ENCODE measurements at regions not wholly inside any gene's neighbourhood (a gene's known extent, or its start where the extent isn't known, plus 50 kb on each side); places are given as distances from the start of the nearest gene placed in this dataset.
A peak's percentile ranks its signal among the peaks of the same experiment; 100 is the strongest.

DNA sequence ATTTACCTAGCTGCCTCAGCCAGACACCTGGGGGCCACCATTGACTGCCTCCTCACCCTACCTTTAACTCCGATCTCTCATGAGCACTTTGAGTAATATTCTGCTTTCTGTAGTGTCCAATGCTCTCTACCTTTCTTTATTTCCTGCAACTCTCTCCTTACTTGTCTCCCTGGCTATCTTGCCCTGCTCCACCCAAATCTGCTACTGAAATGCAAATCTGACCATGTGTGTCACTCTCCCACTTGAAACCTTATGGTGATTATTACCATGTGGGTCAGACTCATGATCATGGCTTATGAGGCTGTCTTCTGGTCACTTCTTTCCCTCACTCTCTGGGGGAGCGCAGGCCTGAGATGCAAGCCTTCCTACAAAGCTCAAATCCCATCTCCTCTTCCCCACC, 83.3 kb downstream of the INSIG2 start:
- Histone ChIP-seq H3K27ac (replicated peaks in 1 of 4) (no peak overlapping the region), H3K4me1 (no peaks in the 10 kb centered on the region), H3K27me3 (peaks cover 0 to 38% (median 0%) of the 10 kb centered on the region in 4 donors), H3K9me3 (no peaks in the 10 kb centered on the region), H3K36me3 (no peaks in the 10 kb centered on the region), H3K4me3 (no peak overlapping the region)
- WGBS, result 94% methylated on average over 2 of the region's 2 CpGs
- no peak for TF ChIP-seq POLR2AphosphoS5 (IDR thresholded peaks at IDR 0.05)
- no peak for TF ChIP-seq POLR2A (IDR thresholded peaks at IDR 0.05; ENCODE audit: low read depth)
- TF ChIP-seq EP300 (IDR thresholded peaks at IDR 0.05), result no peak
- TF ChIP-seq CTCF (IDR thresholded peaks at IDR 0.05), result no peak
- intact Hi-C loops (cut with DNase I), result no loop called here
- DNase-seq (ENCODE audit: extremely low spot score), result peak; percentile 70

DNA sequence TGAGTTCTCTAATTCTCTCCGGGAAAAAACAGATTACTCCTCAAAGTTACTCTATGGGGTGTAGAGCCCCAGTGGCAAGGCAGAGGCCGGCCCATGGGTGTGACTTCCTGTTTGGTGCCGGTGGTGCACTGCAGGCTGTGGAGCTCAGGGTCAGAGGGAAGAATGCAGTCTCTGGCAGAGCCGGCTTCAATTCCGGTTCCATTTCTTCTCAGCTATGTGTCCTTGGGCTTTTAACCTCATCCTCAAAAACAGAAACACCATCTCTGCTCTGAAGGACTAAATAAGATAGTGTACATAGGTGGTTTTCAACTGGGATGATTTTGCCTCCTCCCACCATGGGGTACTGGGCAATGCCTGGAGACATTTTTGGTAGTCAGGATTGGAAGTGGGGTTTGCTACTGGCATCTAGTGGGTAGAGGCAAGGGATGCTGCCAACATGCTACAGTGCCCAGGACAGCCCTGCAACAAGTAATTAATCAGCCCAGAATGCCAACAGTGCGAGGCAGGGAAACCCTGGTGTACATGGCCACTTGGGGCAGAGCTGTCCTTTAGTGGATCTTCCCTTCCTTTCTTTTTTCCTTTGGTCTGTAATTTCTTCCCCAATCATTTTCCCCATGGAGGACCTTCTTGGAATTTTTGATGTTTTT, 81.2 kb downstream of the INSIG2 start:
- Histone ChIP-seq H3K9me3 (no peaks in the 10 kb centered on the region), H3K27ac (replicated peaks in 1 of 4) (no peak overlapping the region), H3K4me1 (no peaks in the 10 kb centered on the region), H3K4me3 (no peak overlapping the region), H3K27me3 (peaks cover 0 to 31% (median 0%) of the 10 kb centered on the region in 4 donors), H3K36me3 (no peaks in the 10 kb centered on the region)
- intact Hi-C loops (cut with DNase I), result no loop called here
- peak; percentile 86 for DNase-seq (ENCODE audit: extremely low spot score)
- TF ChIP-seq POLR2AphosphoS5 (IDR thresholded peaks at IDR 0.05) (no peak), EP300 (IDR thresholded peaks at IDR 0.05) (no peak), POLR2A (IDR thresholded peaks at IDR 0.05; ENCODE audit: low read depth) (no peak), CTCF (IDR thresholded peaks at IDR 0.05) (no peak)
- 28% methylated on average over 6 of the region's 6 CpGs for WGBS

GRCh38 chr2:118168615-118169014, 80.3 kb downstream of the INSIG2 start:
- Histone ChIP-seq H3K4me3 (no peak overlapping the region), H3K36me3 (no peaks in the 10 kb centered on the region), H3K27me3 (peaks cover 0 to 28% (median 0%) of the 10 kb centered on the region in 4 donors), H3K9me3 (no peaks in the 10 kb centered on the region), H3K27ac (replicated peaks in 1 of 4) (no peak overlapping the region), H3K4me1 (no peaks in the 10 kb centered on the region)
- intact Hi-C loops (cut with DNase I), result no loop called here
- 47% methylated on average over 3 of the region's 3 CpGs for WGBS
- DNase-seq (ENCODE audit: extremely low spot score), result peak; percentile 87
- TF ChIP-seq POLR2A (IDR thresholded peaks at IDR 0.05; ENCODE audit: low read depth) (no peak), CTCF (IDR thresholded peaks at IDR 0.05) (no peak), POLR2AphosphoS5 (IDR thresholded peaks at IDR 0.05) (no peak), EP300 (IDR thresholded peaks at IDR 0.05) (no peak)

DNA sequence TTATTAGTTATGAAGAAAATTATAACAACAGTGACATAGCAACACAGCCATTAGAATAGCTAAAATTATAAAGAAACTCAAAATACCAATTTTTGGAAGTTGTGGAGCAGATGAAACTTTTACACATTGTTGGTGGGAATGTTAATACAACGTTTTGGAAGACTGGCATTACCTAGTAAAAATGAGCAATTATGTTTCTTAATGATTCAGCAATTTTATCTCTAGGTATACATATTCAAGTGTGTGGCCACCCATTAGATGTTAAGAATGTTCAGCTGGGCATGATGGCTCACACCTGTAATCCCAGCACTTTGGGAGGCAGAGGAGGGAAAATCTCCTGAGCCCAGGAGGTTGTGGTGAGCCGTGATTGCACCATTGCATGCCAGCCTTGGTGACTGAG, 78.8 kb downstream of the INSIG2 start:
- TF ChIP-seq EP300 (IDR thresholded peaks at IDR 0.05), result no peak
- TF ChIP-seq CTCF (IDR thresholded peaks at IDR 0.05), result no peak
- no peak for TF ChIP-seq POLR2A (IDR thresholded peaks at IDR 0.05; ENCODE audit: low read depth)
- no peak for TF ChIP-seq POLR2AphosphoS5 (IDR thresholded peaks at IDR 0.05)
- Histone ChIP-seq H3K27me3 (peaks cover 0 to 17% (median 0%) of the 10 kb centered on the region in 4 donors), H3K9me3 (no peaks in the 10 kb centered on the region), H3K4me3 (no peak overlapping the region), H3K4me1 (no peaks in the 10 kb centered on the region), H3K27ac (replicated peaks in 1 of 4) (no peak overlapping the region), H3K36me3 (no peaks in the 10 kb centered on the region)
- 76% methylated on average over 2 of the region's 2 CpGs for WGBS
- intact Hi-C loops (cut with DNase I), result no loop called here
- DNase-seq (ENCODE audit: extremely low spot score), result peak; percentile 37

GRCh38 chr2:118166242-118166641, 78.0 kb downstream of the INSIG2 start:
- H3K27ac ChIP-seq (replicated peaks in 1 of 4), result no peak overlapping the region
- H3K36me3 ChIP-seq, result no peaks in the 10 kb centered on the region
- no peaks in the 10 kb centered on the region for H3K4me1 ChIP-seq
- DNase-seq (ENCODE audit: extremely low spot score), result no peak
- intact Hi-C loops (cut with DNase I), result no loop called here
- H3K9me3 ChIP-seq, result no peaks in the 10 kb centered on the region
- TF ChIP-seq POLR2AphosphoS5 (IDR thresholded peaks at IDR 0.05) (no peak), EP300 (IDR thresholded peaks at IDR 0.05) (no peak), CTCF (IDR thresholded peaks at IDR 0.05) (no peak), POLR2A (IDR thresholded peaks at IDR 0.05; ENCODE audit: low read depth) (no peak)
- H3K4me3 ChIP-seq, result no peak overlapping the region
- H3K27me3 ChIP-seq, result peaks cover 0 to 10% (median 0%) of the 10 kb centered on the region in 4 donors

Data from esophagus muscularis mucosa (tissue), 4 donors.